ENCODE measurements at regions not wholly inside any gene's neighbourhood (a gene's known extent, or its start where the extent isn't known, plus 50 kb on each side); places are given as distances from the start of the nearest gene placed in this dataset.

- no peak overlapping the region for H2AFZ ChIP-seq
- TF ChIP-seq, protein P1, sequence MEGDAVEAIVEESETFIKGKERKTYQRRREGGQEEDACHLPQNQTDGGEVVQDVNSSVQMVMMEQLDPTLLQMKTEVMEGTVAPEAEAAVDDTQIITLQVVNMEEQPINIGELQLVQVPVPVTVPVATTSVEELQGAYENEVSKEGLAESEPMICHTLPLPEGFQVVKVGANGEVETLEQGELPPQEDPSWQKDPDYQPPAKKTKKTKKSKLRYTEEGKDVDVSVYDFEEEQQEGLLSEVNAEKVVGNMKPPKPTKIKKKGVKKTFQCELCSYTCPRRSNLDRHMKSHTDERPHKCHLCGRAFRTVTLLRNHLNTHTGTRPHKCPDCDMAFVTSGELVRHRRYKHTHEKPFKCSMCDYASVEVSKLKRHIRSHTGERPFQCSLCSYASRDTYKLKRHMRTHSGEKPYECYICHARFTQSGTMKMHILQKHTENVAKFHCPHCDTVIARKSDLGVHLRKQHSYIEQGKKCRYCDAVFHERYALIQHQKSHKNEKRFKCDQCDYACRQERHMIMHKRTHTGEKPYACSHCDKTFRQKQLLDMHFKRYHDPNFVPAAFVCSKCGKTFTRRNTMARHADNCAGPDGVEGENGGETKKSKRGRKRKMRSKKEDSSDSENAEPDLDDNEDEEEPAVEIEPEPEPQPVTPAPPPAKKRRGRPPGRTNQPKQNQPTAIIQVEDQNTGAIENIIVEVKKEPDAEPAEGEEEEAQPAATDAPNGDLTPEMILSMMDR (IDR thresholded peaks at IDR 0.05; ENCODE audit: poor library complexity): no peak
- TF ChIP-seq EZH2phosphoT487 (IDR thresholded peaks at IDR 0.05; ENCODE audit: low read depth, severe bottlenecking, unreplicated experiment): no peak
- no peak for TF ChIP-seq EZH2 (IDR thresholded peaks at IDR 0.05; ENCODE audit: borderline replicate concordance)
- H3K9me3 ChIP-seq (ENCODE audit: low read depth): no peaks in the 10 kb centered on the region
- H3K79me2 ChIP-seq: no peaks in the 10 kb centered on the region
- 83% methylated on average over 2 of the region's 2 CpGs for WGBS (ENCODE audit: low lambda C conversion rate, missing lambda C conversion rate)
- no peak overlapping the region for H3K4me2 ChIP-seq
- no peak for DNase-seq (ENCODE audit: low spot score)
- no peaks in the 10 kb centered on the region for H4K20me1 ChIP-seq (ENCODE audit: insufficient read depth, poor library complexity, severe bottlenecking)
- H3K27me3 ChIP-seq: no peaks in the 10 kb centered on the region
- H3K27ac ChIP-seq: no peak overlapping the region
- no peaks in the 10 kb centered on the region for H3K9me2 ChIP-seq (replicated peaks; ENCODE audit: insufficient read depth)
- no peaks in the 10 kb centered on the region for H3K4me1 ChIP-seq (ENCODE audit: insufficient read depth)
- no peak overlapping the region for H3K4me3 ChIP-seq
- H3K36me3 ChIP-seq (replicated peaks; ENCODE audit: insufficient read depth, low read depth): no peaks in the 10 kb centered on the region
Measured at GRCh38 chr5:104071887-104072286, 509.3 kb upstream of the NUDT12 start.

DNA sequence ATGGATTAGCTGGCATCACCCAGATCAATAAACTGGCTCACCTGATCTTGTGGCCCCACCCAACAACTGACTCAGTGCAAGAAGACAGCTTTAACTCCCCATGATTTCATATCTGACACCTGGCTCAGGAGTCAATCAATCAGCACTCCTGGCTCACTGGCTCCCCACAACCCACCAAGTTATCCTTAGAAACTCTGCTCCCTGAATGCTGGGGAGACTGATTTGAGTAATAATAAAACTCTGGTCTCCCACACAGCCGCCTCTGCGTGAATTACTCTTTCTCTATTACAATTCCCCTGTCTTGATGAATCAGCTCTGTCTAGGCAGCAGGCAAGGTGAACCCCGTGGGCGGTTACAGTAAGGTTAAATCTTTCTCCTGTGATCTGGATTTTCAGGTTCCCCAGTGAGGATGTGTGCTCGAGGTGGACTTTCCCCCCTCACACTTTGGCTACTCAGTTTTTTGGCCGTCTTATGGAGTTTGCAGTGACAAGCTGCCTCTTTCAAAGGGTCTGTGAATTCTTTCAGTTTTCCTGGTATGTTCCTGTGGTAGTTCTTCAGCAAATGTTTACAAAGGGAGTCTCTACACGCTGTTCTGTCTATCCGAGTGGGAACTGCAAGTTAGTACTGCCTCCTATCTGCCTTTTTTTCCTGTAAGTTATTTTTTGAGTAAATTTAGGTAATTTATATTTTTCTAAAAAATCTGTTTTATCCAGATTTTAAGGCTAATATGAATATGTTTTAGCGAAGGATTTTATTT lies 500.2 kb upstream of the NUDT12 start:
- no peaks in the 10 kb centered on the region for H3K4me1 ChIP-seq (ENCODE audit: insufficient read depth)
- peak overlapping the region; percentile 25 for H3K27ac ChIP-seq
- WGBS (ENCODE audit: low lambda C conversion rate, missing lambda C conversion rate): 60% methylated on average over 9 of the region's 9 CpGs
- H3K4me3 ChIP-seq: no peak overlapping the region
- H4K20me1 ChIP-seq (ENCODE audit: insufficient read depth, poor library complexity, severe bottlenecking): no peaks in the 10 kb centered on the region
- H3K4me2 ChIP-seq: peak overlapping the region; percentile 46
- no peaks in the 10 kb centered on the region for H3K9me2 ChIP-seq (replicated peaks; ENCODE audit: insufficient read depth)
- H3K9me3 ChIP-seq (ENCODE audit: low read depth): no peaks in the 10 kb centered on the region
- H3K36me3 ChIP-seq (replicated peaks; ENCODE audit: insufficient read depth, low read depth): no peaks in the 10 kb centered on the region
- no peaks in the 10 kb centered on the region for H3K27me3 ChIP-seq
- TF ChIP-seq, protein P1 (IDR thresholded peaks at IDR 0.05; ENCODE audit: poor library complexity): peak; percentile 12
- no peak for TF ChIP-seq EZH2 (IDR thresholded peaks at IDR 0.05; ENCODE audit: borderline replicate concordance)
- TF ChIP-seq EZH2phosphoT487 (IDR thresholded peaks at IDR 0.05; ENCODE audit: low read depth, severe bottlenecking, unreplicated experiment): no peak
- no peaks in the 10 kb centered on the region for H3K79me2 ChIP-seq
- H2AFZ ChIP-seq: no peak overlapping the region
- DNase-seq (ENCODE audit: low spot score): peak; percentile 34

GRCh38 chr5:104061707-104062106 lies 499.1 kb upstream of the NUDT12 start:
- Histone ChIP-seq H3K9me2 (replicated peaks; ENCODE audit: insufficient read depth) (no peaks in the 10 kb centered on the region), H4K20me1 (ENCODE audit: insufficient read depth, poor library complexity, severe bottlenecking) (no peaks in the 10 kb centered on the region), H3K4me2 (no peak overlapping the region), H3K9me3 (ENCODE audit: low read depth) (no peaks in the 10 kb centered on the region), H3K27ac (no peak overlapping the region), H2AFZ (no peak overlapping the region), H3K27me3 (no peaks in the 10 kb centered on the region), H3K36me3 (replicated peaks; ENCODE audit: insufficient read depth, low read depth) (no peaks in the 10 kb centered on the region), H3K4me1 (ENCODE audit: insufficient read depth) (no peaks in the 10 kb centered on the region), H3K4me3 (no peak overlapping the region), H3K79me2 (no peaks in the 10 kb centered on the region)
- TF ChIP-seq EZH2phosphoT487 (IDR thresholded peaks at IDR 0.05; ENCODE audit: low read depth, severe bottlenecking, unreplicated experiment): no peak
- TF ChIP-seq, protein P1 (IDR thresholded peaks at IDR 0.05; ENCODE audit: poor library complexity): no peak
- TF ChIP-seq EZH2 (IDR thresholded peaks at IDR 0.05; ENCODE audit: borderline replicate concordance): no peak
- 89% methylated on average over 3 of the region's 3 CpGs for WGBS (ENCODE audit: low lambda C conversion rate, missing lambda C conversion rate)
- no peak for DNase-seq (ENCODE audit: low spot score)
